Calu3 (cell line): ENCODE measurements at regions not wholly inside any gene's neighbourhood (a gene's known extent, or its start where the extent isn't known, plus 50 kb on each side); places are given as distances from the start of the nearest gene placed in this dataset.

Experiments
- BruUV-seq: library from RNA; stranded (reverse); fragments of 400-500 nt; replicated peaks from 2 replicates; lab custom pipeline; 2021; lab: Mats Ljungman, UMichigan
- CTCF ChIA-PET: fragments of 300-600 bp; sonication (Branson Sonifier 250); formaldehyde crosslinking; loops from one replicate; lab custom pipeline; 2022; ENCODE audit warnings: antibody characterized with exemption; lab: Charles Lee
- DNase-seq: peaks from one replicate; pipeline ENCODE4 v3.0.0; 2022
- H3K27ac Mint-ChIP-seq: one replicate; pipeline ENCODE4 v1.8.0; 2022; ENCODE audit warnings: mixed read lengths; ENCODE audit not compliant: unreplicated experiment
- H3K27me3 Mint-ChIP-seq: one replicate; pipeline ENCODE4 v1.8.0; 2022; ENCODE audit warnings: mixed read lengths; ENCODE audit not compliant: unreplicated experiment
- H3K36me3 Mint-ChIP-seq: one replicate; pipeline ENCODE4 v1.8.0; 2022; ENCODE audit warnings: mild to moderate bottlenecking, moderate library complexity, mixed read lengths; ENCODE audit not compliant: insufficient read depth, unreplicated experiment
- H3K4me1 Mint-ChIP-seq: one replicate; pipeline ENCODE4 v1.8.0; 2022; ENCODE audit warnings: mild to moderate bottlenecking, low read depth, mixed read lengths; ENCODE audit not compliant: unreplicated experiment
- H3K4me3 Mint-ChIP-seq: one replicate; pipeline ENCODE4 v1.8.0; 2022; ENCODE audit warnings: mild to moderate bottlenecking, low read depth, moderate library complexity, mixed read lengths; ENCODE audit not compliant: unreplicated experiment
- H3K9me3 Mint-ChIP-seq: one replicate; pipeline ENCODE4 v1.8.0; 2022; ENCODE audit warnings: low read depth, mixed read lengths; ENCODE audit not compliant: unreplicated experiment
- intact Hi-C: fragments of 100-400 bp; cut with micrococcal nuclease; formaldehyde crosslinking; loops from one replicate; pipeline ENCODE4 v1.10.0; 2022; ENCODE audit not compliant: unreplicated experiment
- TF ChIP-seq, protein P1 (sequence below): fragments of 200-600 bp; IDR thresholded peaks from one replicate; pipeline ENCODE4 v1.8.0; 2022; ENCODE audit warnings: antibody characterized with exemption; ENCODE audit not compliant: unreplicated experiment

DNA sequence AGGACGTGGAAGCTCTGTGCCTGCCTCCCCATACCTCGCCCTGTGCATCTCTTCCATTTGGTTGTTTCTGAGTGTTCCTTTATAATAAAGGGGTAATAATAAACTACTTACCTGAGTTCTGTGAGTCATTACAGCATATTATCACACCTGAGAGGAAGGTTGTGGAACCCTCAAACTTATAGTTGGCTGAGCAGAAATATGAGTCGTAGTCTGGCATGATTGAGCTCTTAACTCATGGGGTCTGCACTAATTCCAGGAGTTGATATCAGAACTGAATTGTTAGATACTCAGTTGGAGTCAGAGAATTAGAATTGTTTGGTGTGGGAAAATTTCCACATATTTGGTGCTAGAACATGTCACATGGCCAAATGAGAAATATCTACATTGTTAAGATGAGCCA is 52.4 kb upstream of the HTR2A start:
- no peaks in the 10 kb centered on the region for H3K9me3 Mint-ChIP-seq

DNA sequence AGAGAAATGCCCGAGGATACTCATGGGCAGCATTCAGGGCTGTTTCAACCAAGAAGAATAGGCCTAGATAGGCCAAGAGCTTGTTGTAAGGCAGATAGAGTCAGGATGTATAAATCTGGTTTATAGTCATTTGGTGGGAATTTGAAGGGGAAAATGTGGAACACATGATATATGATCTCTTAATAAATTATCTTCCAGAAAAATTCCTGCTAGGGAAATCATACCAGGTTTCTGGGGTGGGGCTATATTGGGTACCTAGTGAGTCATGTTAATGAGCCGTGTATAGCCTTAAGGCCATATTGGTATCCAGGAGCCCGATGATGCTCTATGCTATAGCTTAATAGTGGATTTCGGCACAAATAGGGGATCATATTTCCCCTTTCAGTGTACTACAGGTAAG is 51.5 kb upstream of the HTR2A start:
- Mint-ChIP-seq H3K27ac (no peak overlapping the region), H3K27me3 (no peaks in the 10 kb centered on the region), H3K4me1 (no peaks in the 10 kb centered on the region), H3K9me3 (no peaks in the 10 kb centered on the region), H3K36me3 (no peaks in the 10 kb centered on the region), H3K4me3 (no peak overlapping the region)
- CTCF ChIA-PET = no interaction called here
- DNase-seq = no peak
- TF ChIP-seq, protein P1, sequence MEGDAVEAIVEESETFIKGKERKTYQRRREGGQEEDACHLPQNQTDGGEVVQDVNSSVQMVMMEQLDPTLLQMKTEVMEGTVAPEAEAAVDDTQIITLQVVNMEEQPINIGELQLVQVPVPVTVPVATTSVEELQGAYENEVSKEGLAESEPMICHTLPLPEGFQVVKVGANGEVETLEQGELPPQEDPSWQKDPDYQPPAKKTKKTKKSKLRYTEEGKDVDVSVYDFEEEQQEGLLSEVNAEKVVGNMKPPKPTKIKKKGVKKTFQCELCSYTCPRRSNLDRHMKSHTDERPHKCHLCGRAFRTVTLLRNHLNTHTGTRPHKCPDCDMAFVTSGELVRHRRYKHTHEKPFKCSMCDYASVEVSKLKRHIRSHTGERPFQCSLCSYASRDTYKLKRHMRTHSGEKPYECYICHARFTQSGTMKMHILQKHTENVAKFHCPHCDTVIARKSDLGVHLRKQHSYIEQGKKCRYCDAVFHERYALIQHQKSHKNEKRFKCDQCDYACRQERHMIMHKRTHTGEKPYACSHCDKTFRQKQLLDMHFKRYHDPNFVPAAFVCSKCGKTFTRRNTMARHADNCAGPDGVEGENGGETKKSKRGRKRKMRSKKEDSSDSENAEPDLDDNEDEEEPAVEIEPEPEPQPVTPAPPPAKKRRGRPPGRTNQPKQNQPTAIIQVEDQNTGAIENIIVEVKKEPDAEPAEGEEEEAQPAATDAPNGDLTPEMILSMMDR = no peak
- intact Hi-C loops = no loop called here
- BruUV-seq = no TSS peak

More for the DNA sequence above, 52.4 kb upstream of the HTR2A start:
- no peak for DNase-seq
- no peaks in the 10 kb centered on the region for H3K4me1 Mint-ChIP-seq
- TF ChIP-seq, protein P1 = no peak
- no peak overlapping the region for H3K27ac Mint-ChIP-seq
- intact Hi-C loops = no loop called here
- no peak overlapping the region for H3K4me3 Mint-ChIP-seq
- no peaks in the 10 kb centered on the region for H3K36me3 Mint-ChIP-seq
- BruUV-seq = no TSS peak
- no peaks in the 10 kb centered on the region for H3K27me3 Mint-ChIP-seq
- CTCF ChIA-PET = no interaction called here

GRCh38 chr13:46947425-46948191 is 50.8 kb upstream of the HTR2A start:
- no peaks in the 10 kb centered on the region for H3K4me1 Mint-ChIP-seq

More at GRCh38 chr13:46947425-46948191, 50.8 kb upstream of the HTR2A start:
- Mint-ChIP-seq H3K36me3 (no peaks in the 10 kb centered on the region), H3K9me3 (no peaks in the 10 kb centered on the region), H3K4me3 (no peak overlapping the region), H3K27ac (no peak overlapping the region), H3K27me3 (no peaks in the 10 kb centered on the region)
- DNase-seq = no peak
- BruUV-seq = no TSS peak
- TF ChIP-seq, protein P1 = no peak
- intact Hi-C loops = no loop called here
- CTCF ChIA-PET = no interaction called here
